ENCODE measurements at regions not wholly inside any gene's neighbourhood (a gene's known extent, or its start where the extent isn't known, plus 50 kb on each side); places are given as distances from the start of the nearest gene placed in this dataset.

- in situ Hi-C loops (cut with MboI; ENCODE audit: low pct_ligation_motif_present in 1 of 4, low pct_unique_long_range_greater_than_20kb in 1 of 4, low sequenced_read_pairs in 3 of 4) (no loop called here), intact Hi-C loops (cut with DNase I; ENCODE audit: low total_unique reads) (no loop called here)
- Histone ChIP-seq H3K9me3 (peaks cover 0 to 5% of the 10 kb centered on the region in 2 donors), H3K27me3 (no peaks in the 10 kb centered on the region), H3K4me3 (no peak overlapping the region), H3K36me3 (no peaks in the 10 kb centered on the region), H3K27ac (no peak overlapping the region), H3K4me1 (no peaks in the 10 kb centered on the region)
- 53 to 68% methylated on average over 3 of the region's 3 CpGs for WGBS, 2 donors (ENCODE audit: low coverage in 1 of 2)
- TF ChIP-seq POLR2A (IDR thresholded peaks at IDR 0.05) (no peak), POLR2AphosphoS5 (IDR thresholded peaks at IDR 0.05) (no peak), EP300 (IDR thresholded peaks at IDR 0.05; ENCODE audit: low read depth) (no peak), CTCF (IDR thresholded peaks at IDR 0.05) (no peak)
- no peak for DNase-seq
Measured at GRCh38 chr12:84562331-84562730, 350.3 kb downstream of the SLC6A15 start.

GRCh38 chr12:84561351-84561750, 351.2 kb downstream of the SLC6A15 start:
- Histone ChIP-seq H3K4me1 (no peaks in the 10 kb centered on the region), H3K27me3 (no peaks in the 10 kb centered on the region), H3K9me3 (peaks cover 0 to 4% of the 10 kb centered on the region in 2 donors), H3K36me3 (no peaks in the 10 kb centered on the region), H3K4me3 (no peak overlapping the region), H3K27ac (no peak overlapping the region)
- no peak for DNase-seq
- intact Hi-C loops (cut with DNase I; ENCODE audit: low total_unique reads) (no loop called here), in situ Hi-C loops (cut with MboI; ENCODE audit: low pct_ligation_motif_present in 1 of 4, low pct_unique_long_range_greater_than_20kb in 1 of 4, low sequenced_read_pairs in 3 of 4) (no loop called here)
- WGBS, 2 donors (ENCODE audit: low coverage in 1 of 2) = 63 to 78% methylated on average over 1 of the region's 1 CpG
- TF ChIP-seq POLR2AphosphoS5 (IDR thresholded peaks at IDR 0.05) (peak in 1 of 3 donors; percentile 21), EP300 (IDR thresholded peaks at IDR 0.05; ENCODE audit: low read depth) (no peak)

- in situ Hi-C loops (cut with MboI; ENCODE audit: low pct_ligation_motif_present in 1 of 4, low pct_unique_long_range_greater_than_20kb in 1 of 4, low sequenced_read_pairs in 3 of 4) = no loop called here
- H3K27ac ChIP-seq = no peak overlapping the region
- intact Hi-C loops (cut with DNase I; ENCODE audit: low total_unique reads) = no loop called here
- no peaks in the 10 kb centered on the region for H3K36me3 ChIP-seq
- TF ChIP-seq POLR2A (IDR thresholded peaks at IDR 0.05) = no peak
- TF ChIP-seq CTCF (IDR thresholded peaks at IDR 0.05) = no peak
- no peak for TF ChIP-seq EP300 (IDR thresholded peaks at IDR 0.05; ENCODE audit: low read depth)
- no peak overlapping the region for H3K4me3 ChIP-seq
- H3K9me3 ChIP-seq = no peaks in the 10 kb centered on the region
- WGBS, 2 donors (ENCODE audit: low coverage in 1 of 2) = 93 to 96% methylated on average over 13 to 15 of the region's 15 CpGs
- no peaks in the 10 kb centered on the region for H3K27me3 ChIP-seq
- no peaks in the 10 kb centered on the region for H3K4me1 ChIP-seq
- no peak for DNase-seq
Measured at GRCh38 chr12:84554199-84554723, 358.3 kb downstream of the SLC6A15 start.

GRCh38 chr12:84553331-84554117, 359.1 kb downstream of the SLC6A15 start:
- H3K4me1 ChIP-seq = no peaks in the 10 kb centered on the region
- no peaks in the 10 kb centered on the region for H3K27me3 ChIP-seq
- no peaks in the 10 kb centered on the region for H3K36me3 ChIP-seq
- in situ Hi-C loops (cut with MboI; ENCODE audit: low pct_ligation_motif_present in 1 of 4, low pct_unique_long_range_greater_than_20kb in 1 of 4, low sequenced_read_pairs in 3 of 4) (no loop called here), intact Hi-C loops (cut with DNase I; ENCODE audit: low total_unique reads) (no loop called here)
- DNase-seq = no peak
- H3K4me3 ChIP-seq = no peak overlapping the region
- 91 to 92% methylated on average over 5 of the region's 5 CpGs for whole genome bisulfite sequencing, 2 donors (ENCODE audit: low coverage in 1 of 2)
- H3K27ac ChIP-seq = no peak overlapping the region
- no peaks in the 10 kb centered on the region for H3K9me3 ChIP-seq
- TF ChIP-seq POLR2AphosphoS5 (IDR thresholded peaks at IDR 0.05) (no peak), CTCF (IDR thresholded peaks at IDR 0.05) (no peak), EP300 (IDR thresholded peaks at IDR 0.05; ENCODE audit: low read depth) (no peak), POLR2A (IDR thresholded peaks at IDR 0.05) (no peak)
